H9 (cell line): ENCODE measurements at regions not wholly inside any gene's neighbourhood (a gene's known extent, or its start where the extent isn't known, plus 50 kb on each side); places are given as distances from the start of the nearest gene placed in this dataset.

Source experiments
- DNase-seq: peaks from one replicate; pipeline ENCODE4 v3.0.0-alpha.2; 2017
- H2AFZ ChIP-seq: one replicate; pipeline ENCODE4 v1.6.1; 2013; ENCODE audit warnings: mild to moderate bottlenecking, low read length, control low read depth, moderate library complexity
- H2AK5ac ChIP-seq: 2 replicates; pipeline ENCODE4 v1.6.1; 2013; ENCODE audit warnings: low read length, control low read depth, mixed read lengths; ENCODE audit not compliant: insufficient read length
- H2BK120ac ChIP-seq: one replicate; pipeline ENCODE4 v1.6.1; 2013; ENCODE audit warnings: low read depth, mild to moderate bottlenecking, low read length, control low read depth, inconsistent platforms; ENCODE audit not compliant: poor library complexity, severe bottlenecking
- H2BK12ac ChIP-seq: 2 replicates; pipeline ENCODE4 v1.6.1; 2013; ENCODE audit warnings: low read length, control low read depth, mixed read lengths, low read depth; ENCODE audit not compliant: insufficient read length
- H2BK15ac ChIP-seq: 2 replicates; pipeline ENCODE4 v1.6.1; 2013; ENCODE audit warnings: low read depth, low read length, control low read depth
- H2BK20ac ChIP-seq: one replicate; pipeline ENCODE4 v1.6.1; 2013; ENCODE audit warnings: low read depth, mild to moderate bottlenecking, low read length, control low read depth, inconsistent platforms; ENCODE audit not compliant: poor library complexity, severe bottlenecking
- H2BK5ac ChIP-seq: 2 replicates; pipeline ENCODE4 v1.6.1; 2013; ENCODE audit warnings: low read length, control low read depth, mixed read lengths; ENCODE audit not compliant: insufficient read length
- H3K14ac ChIP-seq: 2 replicates; pipeline ENCODE4 v1.6.1; 2013; ENCODE audit warnings: low read length, control low read depth; ENCODE audit not compliant: insufficient read depth
- H3K18ac ChIP-seq: 2 replicates; pipeline ENCODE4 v1.6.1; 2013; ENCODE audit warnings: low read depth, mild to moderate bottlenecking, mixed read lengths, low read length, control low read depth; ENCODE audit not compliant: insufficient read length
- H3K23ac ChIP-seq: 2 replicates; pipeline ENCODE4 v1.6.1; 2013; ENCODE audit warnings: low read length, control low read depth, mixed read lengths, low read depth; ENCODE audit not compliant: insufficient read length
- H3K23me2 ChIP-seq: 2 replicates; pipeline ENCODE4 v1.6.1; 2013; ENCODE audit warnings: low read depth, mild to moderate bottlenecking, mixed read lengths, low read length, control low read depth; ENCODE audit not compliant: insufficient read length, poor library complexity, severe bottlenecking
- H3K27ac ChIP-seq: 2 replicates; pipeline ENCODE4 v1.5.1; 2013; ENCODE audit warnings: low read length, control low read depth, mixed read lengths, low read depth; ENCODE audit not compliant: insufficient read length
- H3K27me3 ChIP-seq: 2 replicates; pipeline ENCODE4 v1.6.1; 2013; ENCODE audit warnings: low read length, control low read depth, inconsistent platforms; ENCODE audit not compliant: insufficient read depth
- H3K4ac ChIP-seq: 2 replicates; pipeline ENCODE4 v1.6.1; 2013; ENCODE audit warnings: low read depth, mild to moderate bottlenecking, control low read depth, inconsistent platforms, low read length, moderate library complexity
- H3K4me1 ChIP-seq: 2 replicates; pipeline ENCODE4 v1.6.1; 2013; ENCODE audit warnings: low read length, control low read depth, inconsistent platforms; ENCODE audit not compliant: insufficient read depth
- H3K4me2 ChIP-seq: 2 replicates; pipeline ENCODE4 v1.6.1; 2013; ENCODE audit warnings: low read length, control low read depth, mixed read lengths; ENCODE audit not compliant: insufficient read length, insufficient read depth
- H3K56ac ChIP-seq: 2 replicates; pipeline ENCODE4 v1.6.1; 2013; ENCODE audit warnings: low read depth, mild to moderate bottlenecking, mixed read lengths, low read length, control low read depth; ENCODE audit not compliant: insufficient read length
- H3K79me1 ChIP-seq: 2 replicates; pipeline ENCODE4 v1.6.1; 2013; ENCODE audit warnings: low read depth, mild to moderate bottlenecking, moderate library complexity, low read length, control low read depth, inconsistent platforms; ENCODE audit not compliant: insufficient read depth, poor library complexity, severe bottlenecking
- H3K79me2 ChIP-seq: 2 replicates; pipeline ENCODE4 v1.6.1; 2013; ENCODE audit warnings: low read length, control low read depth, inconsistent platforms; ENCODE audit not compliant: insufficient read depth
- H3K9ac ChIP-seq: 2 replicates; pipeline ENCODE4 v1.6.1; 2013; ENCODE audit warnings: low read length, control low read depth, mixed read lengths; ENCODE audit not compliant: insufficient read length; ENCODE audit errors: extremely low read depth
- H3K9me3 ChIP-seq: one replicate; pipeline ENCODE4 v1.6.1; 2013; ENCODE audit warnings: low read depth, low read length, inconsistent platforms; ENCODE audit not compliant: control insufficient read depth
- H3T11ph ChIP-seq: one replicate; pipeline ENCODE4 v1.6.1; 2013; ENCODE audit warnings: mild to moderate bottlenecking, low read length, control low read depth, inconsistent platforms
- H4K20me1 ChIP-seq: one replicate; pipeline ENCODE4 v1.6.1; 2013; ENCODE audit not compliant: control insufficient read depth, insufficient read length, insufficient read depth
- H4K5ac ChIP-seq: 2 replicates; pipeline ENCODE4 v1.6.1; 2013; ENCODE audit warnings: low read depth, mild to moderate bottlenecking, mixed read lengths, low read length, control low read depth; ENCODE audit not compliant: insufficient read length
- H4K8ac ChIP-seq: replicated peaks from 2 replicates; pipeline ENCODE4 v1.6.1; 2013; ENCODE audit warnings: low read length, control low read depth, mixed read lengths, low read depth; ENCODE audit not compliant: insufficient read length
- H4K91ac ChIP-seq: 2 replicates; pipeline ENCODE4 v1.6.1; 2013; ENCODE audit warnings: low read depth, mild to moderate bottlenecking, moderate library complexity, mixed read lengths, low read length, control low read depth; ENCODE audit not compliant: insufficient read length
- H3K27ac Mint-ChIP-seq, 3 experiments: 2 replicates in 2 of 3; 3 replicates in 1 of 3; pipeline ENCODE4 v1.8.0; 2020 to 2021; ENCODE audit warnings: mixed read lengths in 3 of 3, mild to moderate bottlenecking in 1 of 3, moderate library complexity in 1 of 3
- H3K27me3 Mint-ChIP-seq: 2 replicates; pipeline ENCODE4 v1.8.0; 2021; ENCODE audit warnings: low read depth, mild to moderate bottlenecking, moderate library complexity, mixed read lengths
- H3K36me3 Mint-ChIP-seq, 3 experiments: 2 replicates in 2 of 3; 3 replicates in 1 of 3; pipeline ENCODE4 v1.8.0; 2020 to 2021; ENCODE audit warnings: low read depth in 3 of 3, mixed read lengths in 3 of 3; ENCODE audit not compliant: insufficient read depth in 1 of 3
- H3K4me1 Mint-ChIP-seq, 2 experiments: 2 replicates each; pipeline ENCODE4 v1.8.0; 2020; ENCODE audit warnings: mixed read lengths in 2 of 2
- H3K4me3 Mint-ChIP-seq, 2 experiments: 2 replicates in 1 of 2; 3 replicates in 1 of 2; pipeline ENCODE4 v1.8.0; 2020 to 2021; ENCODE audit warnings: mild to moderate bottlenecking in 2 of 2, mixed read lengths in 2 of 2, moderate library complexity in 1 of 2
- H3K9me3 Mint-ChIP-seq, 2 experiments: 2 replicates in 1 of 2; 3 replicates in 1 of 2; pipeline ENCODE4 v1.8.0; 2020; ENCODE audit warnings: mild to moderate bottlenecking in 2 of 2, mixed read lengths in 2 of 2, moderate library complexity in 1 of 2
- CTCF ChIP-seq: fragments of 200-600 bp; sonication (generic); conservative IDR thresholded peaks from 3 replicates; pipeline ENCODE4 v1.8.0; 2021; ENCODE audit warnings: antibody characterized with exemption, mild to moderate bottlenecking
- WGBS: extraction: QIAGEN DNeasy Blood & Tissue Kit; methylation state at CpG from one replicate; pipeline ENCODE4 v1.1.7; 2013; ENCODE audit warnings: missing lambda C conversion rate, low lambda C conversion rate, mixed read lengths; ENCODE audit not compliant: insufficient read length; ENCODE audit errors: extremely low coverage; 5-methylcytosine and 5-hydroxymethylcytosine counted together

- H3K79me1 ChIP-seq = no peaks in the 10 kb centered on the region
- H2AK5ac ChIP-seq = no peak overlapping the region
- no peaks in the 10 kb centered on the region for H3K9me3 ChIP-seq
- no peak overlapping the region for H2BK20ac ChIP-seq
- no peaks in the 10 kb centered on the region for H3K4me1 ChIP-seq
- WGBS = no CpG with 5 or more reads among the region's 3 CpGs
- no peaks in the 10 kb centered on the region for H3K23me2 ChIP-seq
- H2BK15ac ChIP-seq = no peak overlapping the region
- H4K91ac ChIP-seq = no peak overlapping the region
- no peak overlapping the region for H2BK120ac ChIP-seq
- H3K9ac ChIP-seq = no peak overlapping the region
- H4K8ac ChIP-seq = no peak overlapping the region
- Mint-ChIP-seq H3K27ac (no peak overlapping the region), H3K4me3 (no peak overlapping the region), H3K27me3 (peaks cover 2% of the 10 kb centered on the region; the same call in 1 of the 2 replicates), H3K9me3 (peaks cover 6 to 10% of the 10 kb centered on the region in 2 experiments), H3K36me3 (peaks cover 0 to 11% (median 0%) of the 10 kb centered on the region in 3 experiments; a peak in 1 of 7 replicates), H3K4me1 (peaks cover 0 to 2% of the 10 kb centered on the region in 2 experiments; a peak in 2 of 4 replicates)
- no peaks in the 10 kb centered on the region for H3K79me2 ChIP-seq
- H2BK12ac ChIP-seq = no peak overlapping the region
- H3K4ac ChIP-seq = no peak overlapping the region
- H4K20me1 ChIP-seq = no peaks in the 10 kb centered on the region
- H3K27me3 ChIP-seq = no peaks in the 10 kb centered on the region
- DNase-seq = no peak
- H3K14ac ChIP-seq = no peak overlapping the region
- no peak overlapping the region for H3T11ph ChIP-seq
- H3K4me2 ChIP-seq = no peak overlapping the region
- no peak overlapping the region for H2BK5ac ChIP-seq
- no peak for TF ChIP-seq CTCF
- no peak overlapping the region for H4K5ac ChIP-seq
- no peak overlapping the region for H3K23ac ChIP-seq
- no peak overlapping the region for H3K18ac ChIP-seq
- H3K27ac ChIP-seq = no peak overlapping the region
- H3K56ac ChIP-seq = no peak overlapping the region
- no peak overlapping the region for H2AFZ ChIP-seq
Observed at GRCh38 chrX:115486510-115486909, 74.5 kb upstream of the PLS3 start.
